Stomach (tissue), 8 donors: ENCODE measurements at regions not wholly inside any gene's neighbourhood (a gene's known extent, or its start where the extent isn't known, plus 50 kb on each side); places are given as distances from the start of the nearest gene placed in this dataset.
A peak's percentile ranks its signal among the peaks of the same experiment; 100 is the strongest.

ENCODE experiments used
- DNase-seq, 2 donors: peaks; one replicate each; pipeline versions ENCODE4 v3.0.0 to v3.0.0-alpha.2; 2013 to 2019
- H3K27ac ChIP-seq, 5 donors: fragments of 200-600 bp in 4 of 5; sonication (generic) in 4 of 5; one replicate each; pipeline ENCODE4 v1.5.1; 2013 to 2019; ENCODE audit warnings: mild to moderate bottlenecking in 1 of 5, moderate library complexity in 1 of 5
- H3K27me3 ChIP-seq, 3 donors: fragments of 200-600 bp; sonication (generic); one replicate each; pipeline ENCODE4 v1.5.1; 2017 to 2019; ENCODE audit warnings: mixed run types in 1 of 3
- H3K36me3 ChIP-seq, 4 donors: fragments of 200-600 bp; sonication (generic); 1 replicate in 3 of 4; 2 replicates in 1 of 4; pipeline ENCODE4 v1.5.1; 2016 to 2019
- H3K4me1 ChIP-seq, 4 donors: fragments of 200-600 bp; sonication (generic); one replicate each; pipeline ENCODE4 v1.5.1; 2016 to 2019
- H3K4me3 ChIP-seq, 4 donors: fragments of 200-600 bp; sonication (generic) in 3 of 4; one replicate each; pipeline ENCODE4 v1.5.1; 2016 to 2019; ENCODE audit warnings: mild to moderate bottlenecking in 1 of 4
- H3K9me3 ChIP-seq, 4 donors: fragments of 200-600 bp; sonication (generic); one replicate each; pipeline ENCODE4 v1.5.1; 2016 to 2019
- EP300 ChIP-seq: sonication (generic); formaldehyde crosslinking; IDR thresholded peaks from one replicate; pipeline ENCODE4 v1.6.1; 2017; ENCODE audit warnings: antibody characterized with exemption
- POLR2A ChIP-seq, 4 donors: fragments of 450-650 bp; IDR thresholded peaks; one replicate each; pipeline ENCODE4 v1.6.1; 2016; ENCODE audit warnings: antibody characterized with exemption in 4 of 4, control low read depth in 2 of 4, mild to moderate bottlenecking in 1 of 4, moderate library complexity in 1 of 4
- POLR2AphosphoS5 ChIP-seq, 3 donors: sonication (generic); formaldehyde crosslinking; IDR thresholded peaks; one replicate each; pipeline ENCODE4 v1.6.1; 2016; ENCODE audit warnings: antibody characterized with exemption in 3 of 3
- WGBS, 5 donors: extraction: QIAGEN DNeasy Blood & Tissue Kit in 3 of 5; methylation state at CpG; one replicate each; pipeline versions ENCODE4 v1.1.5 to v1.1.7; 2013 to 2018; 5-methylcytosine and 5-hydroxymethylcytosine counted together
- intact Hi-C: fragments of 100-400 bp; cut with DNase I; formaldehyde crosslinking; loops from one replicate; pipeline ENCODE4 v1.15.1; 2023; ENCODE audit warnings: low total_unique reads
- TF ChIP-seq, protein P1 (sequence below), 7 experiments: fragments of 450-650 bp in 4 of 7; fragments of 200-600 bp in 3 of 7; sonication (generic) in 3 of 7; IDR thresholded peaks; one replicate each; pipeline ENCODE4 v1.5.1; 2016 to 2019; ENCODE audit warnings: antibody characterized with exemption in 7 of 7, control low read depth in 2 of 7, mild to moderate bottlenecking in 1 of 7
- donor health status: healthy with polysubstance abuse.
- donor health status: Bipolar disorder and iron deficiency.
- donor health status: healthy.

- Histone ChIP-seq H3K4me3 (no peak overlapping the region), H3K4me1 (no peaks in the 10 kb centered on the region), H3K27me3 (no peaks in the 10 kb centered on the region), H3K27ac (no peak overlapping the region), H3K9me3 (no peaks in the 10 kb centered on the region), H3K36me3 (no peaks in the 10 kb centered on the region)
- TF ChIP-seq EP300, result no peak
- TF ChIP-seq, protein P1, sequence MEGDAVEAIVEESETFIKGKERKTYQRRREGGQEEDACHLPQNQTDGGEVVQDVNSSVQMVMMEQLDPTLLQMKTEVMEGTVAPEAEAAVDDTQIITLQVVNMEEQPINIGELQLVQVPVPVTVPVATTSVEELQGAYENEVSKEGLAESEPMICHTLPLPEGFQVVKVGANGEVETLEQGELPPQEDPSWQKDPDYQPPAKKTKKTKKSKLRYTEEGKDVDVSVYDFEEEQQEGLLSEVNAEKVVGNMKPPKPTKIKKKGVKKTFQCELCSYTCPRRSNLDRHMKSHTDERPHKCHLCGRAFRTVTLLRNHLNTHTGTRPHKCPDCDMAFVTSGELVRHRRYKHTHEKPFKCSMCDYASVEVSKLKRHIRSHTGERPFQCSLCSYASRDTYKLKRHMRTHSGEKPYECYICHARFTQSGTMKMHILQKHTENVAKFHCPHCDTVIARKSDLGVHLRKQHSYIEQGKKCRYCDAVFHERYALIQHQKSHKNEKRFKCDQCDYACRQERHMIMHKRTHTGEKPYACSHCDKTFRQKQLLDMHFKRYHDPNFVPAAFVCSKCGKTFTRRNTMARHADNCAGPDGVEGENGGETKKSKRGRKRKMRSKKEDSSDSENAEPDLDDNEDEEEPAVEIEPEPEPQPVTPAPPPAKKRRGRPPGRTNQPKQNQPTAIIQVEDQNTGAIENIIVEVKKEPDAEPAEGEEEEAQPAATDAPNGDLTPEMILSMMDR (IDR thresholded peaks at IDR 0.05), result no peak
- TF ChIP-seq POLR2A (IDR thresholded peaks at IDR 0.05), result no peak
- TF ChIP-seq POLR2AphosphoS5 (IDR thresholded peaks at IDR 0.05), result no peak
- WGBS, 5 donors, result 64 to 80% (median 69%) methylated on average over 6 of the region's 6 CpGs
- intact Hi-C loops, result no loop called here
- no peak for DNase-seq
Measured at GRCh38 chr3:62961874-62962556, 86.8 kb upstream of the CADPS start.

- Histone ChIP-seq H3K4me1 (no peaks in the 10 kb centered on the region), H3K9me3 (no peaks in the 10 kb centered on the region), H3K36me3 (no peaks in the 10 kb centered on the region), H3K4me3 (no peak overlapping the region), H3K27me3 (no peaks in the 10 kb centered on the region), H3K27ac (no peak overlapping the region)
- intact Hi-C loops, result no loop called here
- DNase-seq, result peak in 1 of 2 donors; percentile 17
- no peak for TF ChIP-seq POLR2A (IDR thresholded peaks at IDR 0.05)
- TF ChIP-seq EP300, result no peak
- WGBS, 5 donors, result 50 to 75% (median 55%) methylated on average over 1 of the region's 1 CpG
Measured at GRCh38 chr3:62962714-62963113, 87.5 kb upstream of the CADPS start.

GRCh38 chr3:62965311-62965710 lies 90.1 kb upstream of the CADPS start:
- intact Hi-C loops, result no loop called here
- no peak overlapping the region for H3K27ac ChIP-seq
- TF ChIP-seq POLR2A (IDR thresholded peaks at IDR 0.05), result no peak
- H3K36me3 ChIP-seq, result no peaks in the 10 kb centered on the region
- no peaks in the 10 kb centered on the region for H3K4me1 ChIP-seq
- DNase-seq, result peak in 1 of 2 donors; percentile 13
- H3K9me3 ChIP-seq, result no peaks in the 10 kb centered on the region
- H3K4me3 ChIP-seq, result no peak overlapping the region
- WGBS, 5 donors, result 80 to 89% (median 88%) methylated on average over 2 of the region's 2 CpGs
- no peaks in the 10 kb centered on the region for H3K27me3 ChIP-seq

GRCh38 chr3:62968128-62968527 lies 92.9 kb upstream of the CADPS start:
- no peak for DNase-seq
- H3K27ac ChIP-seq, result no peak overlapping the region
- H3K9me3 ChIP-seq, result no peaks in the 10 kb centered on the region
- TF ChIP-seq EP300, result no peak
- no peak for TF ChIP-seq POLR2AphosphoS5 (IDR thresholded peaks at IDR 0.05)
- TF ChIP-seq POLR2A (IDR thresholded peaks at IDR 0.05), result no peak
- TF ChIP-seq, protein P1 (IDR thresholded peaks at IDR 0.05), result no peak
- H3K36me3 ChIP-seq, result no peaks in the 10 kb centered on the region
- H3K4me1 ChIP-seq, result no peaks in the 10 kb centered on the region
- no peak overlapping the region for H3K4me3 ChIP-seq
- H3K27me3 ChIP-seq, result no peaks in the 10 kb centered on the region
- intact Hi-C loops, result no loop called here
- WGBS, 5 donors, result 75 to 87% (median 82%) methylated on average over 3 of the region's 3 CpGs

DNA sequence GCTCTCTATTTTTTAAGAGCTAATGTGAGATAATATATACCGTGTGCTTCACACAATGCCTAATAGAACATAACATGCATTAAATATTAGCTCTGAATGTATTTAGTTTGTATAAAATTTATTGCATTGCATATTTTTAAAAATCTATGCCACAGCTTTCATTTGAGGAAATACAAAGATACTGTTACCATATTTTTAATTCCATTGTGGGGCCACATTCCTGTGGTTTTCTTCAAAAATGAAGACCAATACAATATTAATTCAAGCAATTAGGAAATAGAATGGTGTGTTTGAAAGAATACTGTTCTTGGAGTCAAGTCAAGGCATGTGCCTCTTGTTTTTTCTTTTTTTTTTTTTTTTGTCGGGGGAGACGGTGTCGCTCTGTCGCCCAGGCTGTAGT lies 95.4 kb upstream of the CADPS start:
- H3K27me3 ChIP-seq, result no peaks in the 10 kb centered on the region
- no peak overlapping the region for H3K27ac ChIP-seq
- intact Hi-C loops, result no loop called here
- H3K4me1 ChIP-seq, result no peaks in the 10 kb centered on the region
- DNase-seq, result no peak
- TF ChIP-seq POLR2AphosphoS5 (IDR thresholded peaks at IDR 0.05), result no peak
- TF ChIP-seq, protein P1 (IDR thresholded peaks at IDR 0.05), result no peak
- no peak for TF ChIP-seq EP300
- no peak for TF ChIP-seq POLR2A (IDR thresholded peaks at IDR 0.05)
- no peak overlapping the region for H3K4me3 ChIP-seq
- H3K36me3 ChIP-seq, result no peaks in the 10 kb centered on the region
- no peaks in the 10 kb centered on the region for H3K9me3 ChIP-seq
- 82 to 93% (median 90%) methylated on average over 5 of the region's 5 CpGs for WGBS, 5 donors
